ENCODE measurements at regions not wholly inside any gene's neighbourhood (a gene's known extent, or its start where the extent isn't known, plus 50 kb on each side); places are given as distances from the start of the nearest gene placed in this dataset.
"Not testable (repeated sequence)": the region's sequence is repeated elsewhere in the genome, so short reads cannot be mapped to it uniquely, and the experiment has no call there.

- not testable (repeated sequence) for TF ChIP-seq CTCF (IDR thresholded peaks at IDR 0.05); ZFX (IDR thresholded peaks at IDR 0.05; ENCODE audit: borderline replicate concordance)
Measured at GRCh38 chr9:40196165-40196714, 840.8 kb downstream of the SPATA31A1 start.
